ENCODE measurements at regions not wholly inside any gene's neighbourhood (a gene's known extent, or its start where the extent isn't known, plus 50 kb on each side); places are given as distances from the start of the nearest gene placed in this dataset.

GRCh38 chr15:95988574-95988887, 342.0 kb upstream of the NR2F2 start:
- Mint-ChIP-seq H3K4me1 (peaks cover 48% of the 10 kb centered on the region in 2 donors), H3K4me3 (peak overlapping the region in 4 of 5 donors; percentile 6 to 53 (median 31)), H3K9me3 (no peaks in the 10 kb centered on the region), H3K27me3 (ENCODE audit: low read depth in 3 of 3) (peaks cover 11 to 28% (median 13%) of the 10 kb centered on the region in 3 donors), H3K36me3 (peaks cover 0 to 3% (median 0%) of the 10 kb centered on the region in 3 donors), H3K27ac (no peak overlapping the region)
- no peak for DNase-seq

DNA sequence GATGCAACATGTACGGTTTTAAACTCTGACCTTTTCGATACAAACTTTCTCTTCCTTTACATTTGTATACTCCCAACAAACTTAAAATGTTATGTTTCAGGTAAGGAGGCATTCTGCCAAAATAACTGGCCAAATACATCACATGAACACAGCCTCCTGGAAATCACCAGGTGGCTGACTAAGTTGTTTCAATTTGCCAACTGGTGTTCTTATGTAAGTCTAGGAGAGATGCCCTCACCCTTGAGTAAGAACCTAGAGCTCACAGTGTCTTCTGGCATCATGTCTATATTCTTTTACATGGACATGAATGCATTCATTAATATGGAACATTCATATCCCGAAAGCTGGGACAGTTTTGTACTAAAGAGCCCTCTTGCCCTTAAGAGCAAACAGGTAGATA, 341.1 kb upstream of the NR2F2 start:
- Mint-ChIP-seq H3K36me3 (peaks cover 0 to 3% (median 0%) of the 10 kb centered on the region in 3 donors), H3K4me1 (peaks cover 48% of the 10 kb centered on the region in 2 donors)

GRCh38 chr15:95990833-95991232, 339.7 kb upstream of the NR2F2 start:
- peak; percentile 60 to 66 (median 62) for DNase-seq
- peaks cover 59 to 61% of the 10 kb centered on the region in 2 donors for H3K4me1 Mint-ChIP-seq
- H3K27ac Mint-ChIP-seq, result peak overlapping the region in 2 of 6 donors; percentile 37 to 67
- peaks cover 9 to 20% (median 10%) of the 10 kb centered on the region in 3 donors for H3K27me3 Mint-ChIP-seq (ENCODE audit: low read depth in 3 of 3)
- peak overlapping the region; percentile 26 to 76 (median 63) for H3K4me3 Mint-ChIP-seq
- H3K9me3 Mint-ChIP-seq, result no peaks in the 10 kb centered on the region
- H3K36me3 Mint-ChIP-seq, result no peaks in the 10 kb centered on the region

More for the DNA sequence above, 341.1 kb upstream of the NR2F2 start:
- no peak overlapping the region for H3K27ac Mint-ChIP-seq
- H3K4me3 Mint-ChIP-seq, result peak overlapping the region; percentile 24 to 69 (median 46)
- H3K27me3 Mint-ChIP-seq (ENCODE audit: low read depth in 3 of 3), result peaks cover 9 to 23% (median 11%) of the 10 kb centered on the region in 3 donors
- H3K9me3 Mint-ChIP-seq, result no peaks in the 10 kb centered on the region
- DNase-seq, result no peak

DNA sequence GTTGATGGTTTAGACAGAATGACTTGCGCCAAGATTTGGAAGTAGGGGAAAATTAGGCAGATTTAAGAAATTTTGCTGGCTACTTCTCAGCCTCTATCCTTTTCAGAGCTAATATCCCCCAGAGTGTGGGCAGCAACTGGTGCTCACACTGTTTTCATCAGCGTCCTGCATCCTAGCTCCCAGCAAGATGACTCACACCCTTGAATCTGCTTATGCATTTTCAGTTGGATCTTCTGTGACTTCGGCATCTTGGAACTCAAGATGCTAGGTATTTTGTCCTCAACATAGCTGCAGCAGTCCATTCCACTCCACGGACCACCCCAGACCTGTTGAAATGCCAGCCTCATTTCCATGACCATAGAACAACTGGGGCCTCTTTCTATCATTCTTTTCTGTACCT, 336.1 kb upstream of the NR2F2 start:
- H3K4me3 Mint-ChIP-seq, result no peak overlapping the region
- H3K27me3 Mint-ChIP-seq (ENCODE audit: low read depth in 3 of 3), result peaks cover 7 to 11% (median 8%) of the 10 kb centered on the region in 3 donors
- DNase-seq, result no peak
- no peaks in the 10 kb centered on the region for H3K9me3 Mint-ChIP-seq
- no peak overlapping the region for H3K27ac Mint-ChIP-seq
- peaks cover 42 to 48% of the 10 kb centered on the region in 2 donors for H3K4me1 Mint-ChIP-seq
- no peaks in the 10 kb centered on the region for H3K36me3 Mint-ChIP-seq

GRCh38 chr15:95995375-95996168, 334.9 kb upstream of the NR2F2 start:
- peaks cover 6 to 10% (median 9%) of the 10 kb centered on the region in 3 donors for H3K27me3 Mint-ChIP-seq (ENCODE audit: low read depth in 3 of 3)
- no peaks in the 10 kb centered on the region for H3K9me3 Mint-ChIP-seq
- H3K36me3 Mint-ChIP-seq, result no peaks in the 10 kb centered on the region
- no peak for DNase-seq
- H3K4me3 Mint-ChIP-seq, result peak overlapping the region in 1 of 5 donors; percentile 22
- H3K27ac Mint-ChIP-seq, result no peak overlapping the region
- peaks cover 31 to 36% of the 10 kb centered on the region in 2 donors for H3K4me1 Mint-ChIP-seq

DNA sequence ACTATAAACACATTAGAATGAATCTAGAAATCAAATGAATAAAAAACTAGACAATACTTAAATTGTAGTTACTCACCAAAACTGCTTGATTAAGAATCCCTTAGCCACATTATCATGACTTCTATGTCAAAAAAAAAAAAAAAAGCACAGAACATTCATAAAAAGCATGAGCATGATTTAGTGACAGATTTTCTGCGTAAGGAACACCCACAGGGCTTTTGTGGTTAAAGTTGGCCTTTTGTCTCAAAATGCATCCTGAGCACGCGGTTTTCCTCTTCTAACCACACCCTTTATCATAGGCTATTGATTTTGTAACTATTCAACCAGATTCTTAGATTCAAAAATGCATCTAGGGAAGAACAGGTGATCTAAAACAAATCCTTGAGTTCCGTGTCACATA, 334.0 kb upstream of the NR2F2 start:
- H3K9me3 Mint-ChIP-seq, result no peaks in the 10 kb centered on the region
- peaks cover 25 to 29% of the 10 kb centered on the region in 2 donors for H3K4me1 Mint-ChIP-seq
- H3K4me3 Mint-ChIP-seq, result peak overlapping the region in 4 of 5 donors; percentile 21 to 60 (median 25)
- no peaks in the 10 kb centered on the region for H3K36me3 Mint-ChIP-seq
- DNase-seq, result peak; percentile 34 to 52 (median 44)
- no peak overlapping the region for H3K27ac Mint-ChIP-seq
- H3K27me3 Mint-ChIP-seq (ENCODE audit: low read depth in 3 of 3), result peaks cover 2 to 6% (median 6%) of the 10 kb centered on the region in 3 donors

GRCh38 chr15:95998935-95999334, 331.6 kb upstream of the NR2F2 start:
- Mint-ChIP-seq H3K4me3 (no peak overlapping the region), H3K4me1 (peaks cover 25 to 29% of the 10 kb centered on the region in 2 donors), H3K36me3 (no peaks in the 10 kb centered on the region), H3K9me3 (no peaks in the 10 kb centered on the region), H3K27ac (no peak overlapping the region), H3K27me3 (ENCODE audit: low read depth in 3 of 3) (peaks cover 2 to 6% (median 6%) of the 10 kb centered on the region in 3 donors)
- no peak for DNase-seq

DNA sequence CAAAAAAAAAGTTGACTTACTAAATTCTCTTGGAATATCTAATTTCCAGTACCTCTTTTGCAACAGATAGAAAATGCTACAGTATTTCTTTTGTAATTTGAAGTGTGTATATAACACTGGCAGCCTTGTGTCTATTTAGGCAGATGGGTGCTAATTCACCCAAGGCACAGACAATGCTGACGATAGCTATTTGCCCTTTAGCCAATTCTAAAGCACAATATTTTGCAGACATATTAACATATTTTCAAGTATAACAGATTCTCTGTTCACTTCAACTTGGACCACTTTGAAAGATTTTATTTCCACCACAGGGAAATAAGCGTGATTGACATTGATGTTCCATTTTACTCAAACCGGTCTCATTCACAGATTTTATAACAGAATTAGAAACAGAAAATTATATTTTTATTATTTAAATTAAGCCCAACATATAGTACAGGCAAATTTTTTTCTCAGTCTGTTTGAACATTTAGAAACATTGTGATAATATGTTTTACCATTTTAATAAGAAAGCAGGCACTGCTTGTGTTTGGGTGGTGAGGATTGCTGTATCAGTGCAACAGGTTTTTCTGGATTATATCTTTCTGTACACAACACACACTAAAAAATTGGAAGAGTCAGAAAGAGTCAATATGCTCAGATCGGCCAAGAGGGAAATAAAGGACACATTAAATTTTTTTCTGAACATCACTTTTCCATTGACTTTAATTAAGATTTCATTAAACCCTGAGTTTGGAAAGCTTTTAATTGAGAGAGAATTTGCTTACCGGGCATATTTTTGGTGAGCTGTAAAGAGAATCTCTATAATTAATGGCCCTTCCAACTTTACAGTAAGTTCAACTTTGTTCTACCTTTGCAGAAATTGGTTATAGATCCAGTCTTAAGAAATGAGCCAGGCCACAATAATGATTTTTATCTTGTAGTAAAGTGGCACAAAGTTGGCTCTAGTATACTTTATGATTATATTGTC, 327.3 kb upstream of the NR2F2 start:
- H3K9me3 Mint-ChIP-seq, result no peaks in the 10 kb centered on the region
- peaks cover 3 to 6% (median 4%) of the 10 kb centered on the region in 3 donors for H3K36me3 Mint-ChIP-seq
- H3K27me3 Mint-ChIP-seq (ENCODE audit: low read depth in 3 of 3), result peaks cover 0 to 19% (median 9%) of the 10 kb centered on the region in 3 donors
- H3K4me1 Mint-ChIP-seq, result no peaks in the 10 kb centered on the region
- no peak overlapping the region for H3K27ac Mint-ChIP-seq
- no peak for DNase-seq
- H3K4me3 Mint-ChIP-seq, result no peak overlapping the region

DNA sequence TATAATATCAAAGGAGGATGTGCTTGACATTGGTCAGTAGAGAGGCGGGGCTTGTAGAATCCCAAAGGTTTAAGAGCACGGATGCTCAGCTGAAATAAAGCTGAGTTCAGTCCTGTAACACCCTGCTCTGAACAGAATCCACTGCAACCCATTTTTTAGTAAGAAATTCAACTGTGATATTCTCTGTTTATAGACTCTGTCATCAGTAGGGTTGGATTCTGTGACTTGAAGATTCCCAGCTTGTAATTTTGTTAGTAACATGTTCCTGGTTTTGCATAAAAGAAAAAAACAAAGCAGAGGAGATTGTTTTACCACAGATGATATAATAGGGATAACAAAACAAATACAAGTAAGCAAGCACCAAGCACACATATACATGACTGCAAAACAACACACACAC, 324.6 kb upstream of the NR2F2 start:
- no peak overlapping the region for H3K27ac Mint-ChIP-seq
- no peaks in the 10 kb centered on the region for H3K4me1 Mint-ChIP-seq
- no peak overlapping the region for H3K4me3 Mint-ChIP-seq
- H3K27me3 Mint-ChIP-seq (ENCODE audit: low read depth in 3 of 3), result peaks cover 2 to 24% (median 6%) of the 10 kb centered on the region in 3 donors
- peaks cover 3 to 6% (median 4%) of the 10 kb centered on the region in 3 donors for H3K36me3 Mint-ChIP-seq
- H3K9me3 Mint-ChIP-seq, result no peaks in the 10 kb centered on the region
- DNase-seq, result no peak

DNA sequence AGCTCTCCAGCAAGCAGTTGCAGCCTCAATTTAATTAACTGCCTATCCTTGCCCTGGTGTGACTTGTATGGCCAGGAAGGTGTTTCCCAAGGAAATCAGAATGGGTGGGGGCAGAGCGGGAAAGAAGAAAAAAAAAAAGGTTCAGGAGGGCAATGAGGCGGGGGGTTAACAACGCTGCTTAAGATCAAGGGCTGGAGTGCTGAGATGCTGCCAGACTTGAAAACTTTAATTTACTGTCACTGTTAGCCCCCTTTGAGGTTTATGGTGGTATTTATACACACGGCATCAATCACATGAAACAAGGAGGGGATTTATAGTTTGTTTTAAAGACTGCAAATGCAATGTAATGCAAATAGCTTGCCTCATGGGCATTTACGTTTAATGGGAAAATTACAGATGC, 319.4 kb upstream of the NR2F2 start:
- H3K27me3 Mint-ChIP-seq (ENCODE audit: low read depth in 3 of 3), result peaks cover 5 to 32% (median 9%) of the 10 kb centered on the region in 3 donors

DNA sequence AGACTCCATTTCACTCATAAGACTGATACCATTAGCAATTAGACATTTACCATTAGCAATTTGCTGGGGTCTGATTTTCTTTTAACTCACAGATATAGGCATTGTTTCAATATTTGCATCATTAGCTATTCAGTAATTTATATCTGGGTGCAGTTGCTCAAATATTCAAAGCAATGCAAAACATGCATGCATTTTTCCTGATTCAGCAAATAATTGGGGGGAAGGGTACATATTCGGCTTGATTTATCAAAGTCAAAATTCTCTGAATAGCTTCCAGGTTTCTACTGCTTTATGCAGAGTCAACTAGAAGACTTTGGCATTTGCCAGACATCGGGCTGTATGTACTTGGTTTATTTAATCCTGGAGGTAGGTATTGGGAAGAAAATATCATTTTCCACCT, 315.6 kb upstream of the NR2F2 start:
- Mint-ChIP-seq H3K36me3 (peaks cover 0 to 3% (median 0%) of the 10 kb centered on the region in 3 donors), H3K9me3 (no peaks in the 10 kb centered on the region), H3K27ac (no peak overlapping the region), H3K27me3 (ENCODE audit: low read depth in 3 of 3) (peaks cover 5 to 20% (median 8%) of the 10 kb centered on the region in 3 donors), H3K4me1 (no peaks in the 10 kb centered on the region), H3K4me3 (no peak overlapping the region)
- no peak for DNase-seq

More for the DNA sequence above, 319.4 kb upstream of the NR2F2 start:
- H3K4me3 Mint-ChIP-seq, result no peak overlapping the region
- H3K36me3 Mint-ChIP-seq, result peaks cover 3 to 6% (median 4%) of the 10 kb centered on the region in 3 donors
- no peak overlapping the region for H3K27ac Mint-ChIP-seq
- DNase-seq, result no peak
- no peaks in the 10 kb centered on the region for H3K9me3 Mint-ChIP-seq
- H3K4me1 Mint-ChIP-seq, result no peaks in the 10 kb centered on the region

- H3K4me3 Mint-ChIP-seq, result no peak overlapping the region
- peaks cover 2 to 9% (median 4%) of the 10 kb centered on the region in 3 donors for H3K27me3 Mint-ChIP-seq (ENCODE audit: low read depth in 3 of 3)
- H3K36me3 Mint-ChIP-seq, result peaks cover 0 to 3% (median 0%) of the 10 kb centered on the region in 3 donors
- DNase-seq, result no peak
- no peaks in the 10 kb centered on the region for H3K4me1 Mint-ChIP-seq
- no peak overlapping the region for H3K27ac Mint-ChIP-seq
- peaks cover 0 to 3% (median 0%) of the 10 kb centered on the region in 6 donors for H3K9me3 Mint-ChIP-seq
These were observed 311.4 kb upstream of the NR2F2 start for GRCh38 chr15:96019114-96019513.

GRCh38 chr15:96020133-96020532, 310.4 kb upstream of the NR2F2 start:
- peaks cover 2 to 9% (median 4%) of the 10 kb centered on the region in 3 donors for H3K27me3 Mint-ChIP-seq (ENCODE audit: low read depth in 3 of 3)
- H3K27ac Mint-ChIP-seq, result no peak overlapping the region
- peaks cover 0 to 3% (median 0%) of the 10 kb centered on the region in 6 donors for H3K9me3 Mint-ChIP-seq
- peaks cover 0 to 3% (median 2%) of the 10 kb centered on the region in 3 donors for H3K36me3 Mint-ChIP-seq
- H3K4me1 Mint-ChIP-seq, result no peaks in the 10 kb centered on the region
- H3K4me3 Mint-ChIP-seq, result no peak overlapping the region
- DNase-seq, result no peak

All from immature natural killer cell (primary cell).